Muscle layer of duodenum (tissue), 2 donors: ENCODE measurements at regions not wholly inside any gene's neighbourhood (a gene's known extent, or its start where the extent isn't known, plus 50 kb on each side); places are given as distances from the start of the nearest gene placed in this dataset.

Experiments used
- H3K27ac ChIP-seq: one replicate; pipeline ENCODE4 v1.7.0; 2013; ENCODE audit warnings: mild to moderate bottlenecking, low read length
- H3K27me3 ChIP-seq: one replicate; pipeline ENCODE4 v1.7.0; 2013; ENCODE audit warnings: low read depth, mild to moderate bottlenecking, control low read depth, low read length
- H3K36me3 ChIP-seq, 2 donors: one replicate each; pipeline ENCODE4 v1.7.0; 2013; ENCODE audit warnings: low read length in 2 of 2, control low read depth in 1 of 2, mild to moderate bottlenecking in 1 of 2; ENCODE audit not compliant: insufficient read depth in 2 of 2, control insufficient read depth in 1 of 2
- H3K4me1 ChIP-seq, 2 donors: one replicate each; pipeline ENCODE4 v1.7.0; 2013; ENCODE audit warnings: low read length in 2 of 2, mild to moderate bottlenecking in 2 of 2, control low read depth in 1 of 2, moderate library complexity in 1 of 2; ENCODE audit not compliant: insufficient read depth in 2 of 2, control insufficient read depth in 1 of 2
- H3K4me3 ChIP-seq, 2 donors: one replicate each; pipeline ENCODE4 v1.7.0; 2013; ENCODE audit warnings: low read length in 2 of 2, low read depth in 1 of 2, mild to moderate bottlenecking in 1 of 2
- H3K9me3 ChIP-seq, 2 donors: one replicate each; pipeline ENCODE4 v1.7.0; 2013; ENCODE audit warnings: low read length in 2 of 2, control low read depth in 1 of 2, mild to moderate bottlenecking in 1 of 2; ENCODE audit not compliant: control insufficient read depth in 1 of 2
- donor health status: healthy.

GRCh38 chr22:22141031-22141430 is 103.6 kb upstream of the VPREB1 start:
- H3K36me3 ChIP-seq: no peaks in the 10 kb centered on the region
- H3K4me3 ChIP-seq: no peak overlapping the region
- no peaks in the 10 kb centered on the region for H3K27me3 ChIP-seq
- H3K27ac ChIP-seq: no peak overlapping the region
- H3K4me1 ChIP-seq: no peaks in the 10 kb centered on the region
- no peaks in the 10 kb centered on the region for H3K9me3 ChIP-seq

GRCh38 chr22:22139364-22139763 is 105.2 kb upstream of the VPREB1 start:
- Histone ChIP-seq H3K27me3 (no peaks in the 10 kb centered on the region), H3K9me3 (no peaks in the 10 kb centered on the region), H3K36me3 (no peaks in the 10 kb centered on the region), H3K4me3 (no peak overlapping the region), H3K4me1 (no peaks in the 10 kb centered on the region), H3K27ac (no peak overlapping the region)

- Histone ChIP-seq H3K27ac (no peak overlapping the region), H3K27me3 (no peaks in the 10 kb centered on the region), H3K9me3 (no peaks in the 10 kb centered on the region), H3K4me1 (no peaks in the 10 kb centered on the region), H3K4me3 (no peak overlapping the region), H3K36me3 (no peaks in the 10 kb centered on the region)
Observed at GRCh38 chr22:22138915-22139314, 105.7 kb upstream of the VPREB1 start.

- H3K27me3 ChIP-seq: no peaks in the 10 kb centered on the region
Observed at GRCh38 chr22:22137891-22138290, 106.7 kb upstream of the VPREB1 start.

GRCh38 chr22:22133910-22134309 is 110.7 kb upstream of the VPREB1 start:
- no peaks in the 10 kb centered on the region for H3K9me3 ChIP-seq
- H3K4me3 ChIP-seq: no peak overlapping the region
- H3K27ac ChIP-seq: no peak overlapping the region
- H3K4me1 ChIP-seq: no peaks in the 10 kb centered on the region
- no peaks in the 10 kb centered on the region for H3K27me3 ChIP-seq
- no peaks in the 10 kb centered on the region for H3K36me3 ChIP-seq

More at GRCh38 chr22:22137891-22138290, 106.7 kb upstream of the VPREB1 start:
- Histone ChIP-seq H3K4me1 (no peaks in the 10 kb centered on the region), H3K27ac (no peak overlapping the region), H3K36me3 (no peaks in the 10 kb centered on the region), H3K4me3 (no peak overlapping the region), H3K9me3 (no peaks in the 10 kb centered on the region)

GRCh38 chr22:22130953-22131608 is 113.5 kb upstream of the VPREB1 start:
- no peak overlapping the region for H3K27ac ChIP-seq
- no peaks in the 10 kb centered on the region for H3K36me3 ChIP-seq
- H3K4me3 ChIP-seq: no peak overlapping the region
- H3K4me1 ChIP-seq: no peaks in the 10 kb centered on the region
- H3K27me3 ChIP-seq: no peaks in the 10 kb centered on the region
- no peaks in the 10 kb centered on the region for H3K9me3 ChIP-seq

GRCh38 chr22:22129387-22129786 is 115.2 kb upstream of the VPREB1 start:
- Histone ChIP-seq H3K4me1 (no peaks in the 10 kb centered on the region), H3K4me3 (no peak overlapping the region), H3K9me3 (no peaks in the 10 kb centered on the region), H3K36me3 (no peaks in the 10 kb centered on the region), H3K27ac (no peak overlapping the region), H3K27me3 (no peaks in the 10 kb centered on the region)

- H3K4me1 ChIP-seq: no peaks in the 10 kb centered on the region
- H3K27ac ChIP-seq: no peak overlapping the region
- H3K27me3 ChIP-seq: no peaks in the 10 kb centered on the region
- no peaks in the 10 kb centered on the region for H3K9me3 ChIP-seq
- H3K36me3 ChIP-seq: no peaks in the 10 kb centered on the region
- no peak overlapping the region for H3K4me3 ChIP-seq
Observed at GRCh38 chr22:22128440-22128839, 116.1 kb upstream of the VPREB1 start.

- no peaks in the 10 kb centered on the region for H3K27me3 ChIP-seq
- no peaks in the 10 kb centered on the region for H3K9me3 ChIP-seq
- no peaks in the 10 kb centered on the region for H3K4me1 ChIP-seq
- H3K4me3 ChIP-seq: no peak overlapping the region
- no peaks in the 10 kb centered on the region for H3K36me3 ChIP-seq
- H3K27ac ChIP-seq: no peak overlapping the region
Observed at GRCh38 chr22:22127100-22127499, 117.5 kb upstream of the VPREB1 start.

GRCh38 chr22:22125579-22126468 is 118.8 kb upstream of the VPREB1 start:
- Histone ChIP-seq H3K4me3 (no peak overlapping the region), H3K9me3 (no peaks in the 10 kb centered on the region), H3K27me3 (no peaks in the 10 kb centered on the region), H3K36me3 (no peaks in the 10 kb centered on the region), H3K4me1 (no peaks in the 10 kb centered on the region), H3K27ac (no peak overlapping the region)

GRCh38 chr22:22125028-22125578 is 119.5 kb upstream of the VPREB1 start:
- no peaks in the 10 kb centered on the region for H3K4me1 ChIP-seq
- H3K9me3 ChIP-seq: no peaks in the 10 kb centered on the region
- H3K27me3 ChIP-seq: no peaks in the 10 kb centered on the region
- H3K36me3 ChIP-seq: no peaks in the 10 kb centered on the region
- H3K4me3 ChIP-seq: no peak overlapping the region
- H3K27ac ChIP-seq: no peak overlapping the region
